GM19372 (cell line): ENCODE measurements at regions not wholly inside any gene's neighbourhood (a gene's known extent, or its start where the extent isn't known, plus 50 kb on each side); places are given as distances from the start of the nearest gene placed in this dataset.
"Not testable (repeated sequence)": the region's sequence is repeated elsewhere in the genome, so short reads cannot be mapped to it uniquely, and the experiment has no call there.

Experiments
- ATAC-seq: cut with Tn5 transposase; IDR thresholded peaks from one replicate; pipeline ENCODE4 v1.9.1; 2021; ENCODE audit warnings: mild to moderate bottlenecking, low read depth, moderate library complexity; ENCODE audit not compliant: unreplicated experiment

GRCh38 chr10:2228320-2228901 lies 491.1 kb upstream of the ADARB2 start:
- ATAC-seq: no peak

GRCh38 chr10:2225609-2226008 lies 488.3 kb upstream of the ADARB2 start:
- ATAC-seq: no peak

- ATAC-seq: no peak
Observed at GRCh38 chr10:2223548-2224320, 486.4 kb upstream of the ADARB2 start.

GRCh38 chr10:2222631-2223030 lies 485.3 kb upstream of the ADARB2 start:
- ATAC-seq: no peak

- no peak for ATAC-seq
Observed at GRCh38 chr10:2214805-2215204, 477.5 kb upstream of the ADARB2 start.

GRCh38 chr10:2214092-2214491 lies 476.8 kb upstream of the ADARB2 start:
- ATAC-seq: no peak

GRCh38 chr10:2212244-2212834 lies 475.0 kb upstream of the ADARB2 start:
- ATAC-seq: no peak

- no peak for ATAC-seq
Observed at GRCh38 chr10:2210088-2210487, 472.8 kb upstream of the ADARB2 start.

GRCh38 chr10:2208106-2208505 lies 470.8 kb upstream of the ADARB2 start:
- no peak for ATAC-seq

GRCh38 chr10:2207246-2207922 lies 470.1 kb upstream of the ADARB2 start:
- no peak for ATAC-seq

- ATAC-seq: no peak
Observed at GRCh38 chr10:2205406-2205805, 468.1 kb upstream of the ADARB2 start.

GRCh38 chr10:2202401-2202800 lies 465.1 kb upstream of the ADARB2 start:
- ATAC-seq: no peak

- ATAC-seq: no peak
Observed at GRCh38 chr10:2201534-2202099, 464.3 kb upstream of the ADARB2 start.

- no peak for ATAC-seq
Observed at GRCh38 chr10:2197663-2198062, 460.3 kb upstream of the ADARB2 start.

- ATAC-seq: no peak
Observed at GRCh38 chr10:2196272-2196671, 458.9 kb upstream of the ADARB2 start.

- not testable (repeated sequence) for ATAC-seq
Observed at GRCh38 chr10:2189356-2189755, 452.0 kb upstream of the ADARB2 start.

- no peak for ATAC-seq
Observed at GRCh38 chr10:2188371-2188770, 451.0 kb upstream of the ADARB2 start.

GRCh38 chr10:2173327-2173726 lies 436.0 kb upstream of the ADARB2 start:
- no peak for ATAC-seq

- ATAC-seq: no peak
Observed at GRCh38 chr10:2165771-2166460, 428.6 kb upstream of the ADARB2 start.

GRCh38 chr10:2150288-2150687 lies 413.0 kb upstream of the ADARB2 start:
- ATAC-seq: no peak
